ENCODE measurements at regions not wholly inside any gene's neighbourhood (a gene's known extent, or its start where the extent isn't known, plus 50 kb on each side); places are given as distances from the start of the nearest gene placed in this dataset.

- H2AFZ ChIP-seq (ENCODE audit: control insufficient read depth, low read depth, low read length) = no peak overlapping the region
- TF ChIP-seq PRDM15 (CRISPR knock-in tag; IDR thresholded peaks at IDR 0.05) (no peak), ZNF274 (IDR thresholded peaks at IDR 0.05; ENCODE audit: insufficient read depth, insufficient read length) (no peak)
- TF ChIP-seq, protein P1, sequence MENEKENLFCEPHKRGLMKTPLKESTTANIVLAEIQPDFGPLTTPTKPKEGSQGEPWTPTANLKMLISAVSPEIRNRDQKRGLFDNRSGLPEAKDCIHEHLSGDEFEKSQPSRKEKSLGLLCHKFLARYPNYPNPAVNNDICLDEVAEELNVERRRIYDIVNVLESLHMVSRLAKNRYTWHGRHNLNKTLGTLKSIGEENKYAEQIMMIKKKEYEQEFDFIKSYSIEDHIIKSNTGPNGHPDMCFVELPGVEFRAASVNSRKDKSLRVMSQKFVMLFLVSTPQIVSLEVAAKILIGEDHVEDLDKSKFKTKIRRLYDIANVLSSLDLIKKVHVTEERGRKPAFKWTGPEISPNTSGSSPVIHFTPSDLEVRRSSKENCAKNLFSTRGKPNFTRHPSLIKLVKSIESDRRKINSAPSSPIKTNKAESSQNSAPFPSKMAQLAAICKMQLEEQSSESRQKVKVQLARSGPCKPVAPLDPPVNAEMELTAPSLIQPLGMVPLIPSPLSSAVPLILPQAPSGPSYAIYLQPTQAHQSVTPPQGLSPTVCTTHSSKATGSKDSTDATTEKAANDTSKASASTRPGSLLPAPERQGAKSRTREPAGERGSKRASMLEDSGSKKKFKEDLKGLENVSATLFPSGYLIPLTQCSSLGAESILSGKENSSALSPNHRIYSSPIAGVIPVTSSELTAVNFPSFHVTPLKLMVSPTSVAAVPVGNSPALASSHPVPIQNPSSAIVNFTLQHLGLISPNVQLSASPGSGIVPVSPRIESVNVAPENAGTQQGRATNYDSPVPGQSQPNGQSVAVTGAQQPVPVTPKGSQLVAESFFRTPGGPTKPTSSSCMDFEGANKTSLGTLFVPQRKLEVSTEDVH (IDR thresholded peaks at IDR 0.05; ENCODE audit: low read depth, partially characterized antibody) = no peak
- H3K36me3 ChIP-seq (ENCODE audit: control insufficient read depth in 2 of 2, insufficient read depth in 2 of 2, low read length in 1 of 2) = no peaks in the 10 kb centered on the region
- WGBS (ENCODE audit: insufficient coverage, insufficient replicate concordance, low lambda C conversion rate, missing lambda C conversion rate) = 19% methylated on average over 3 of the region's 3 CpGs
- no peak for FAIRE-seq
- no peaks in the 10 kb centered on the region; the same call in 2 of the 3 replicates for H3K9me3 ChIP-seq (replicated peaks; ENCODE audit: control insufficient read depth, insufficient read depth, low read length)
- ChIA-PET POLR2A (no interaction called here), RAD21 (ENCODE audit: unreplicated experiment) (no interaction called here), SMC1A (ENCODE audit: uncharacterized antibody, unreplicated experiment) (no interaction called here), CTCF (interaction anchor here (0.6 kb wide), 1 partner anchor 417 kb away, joined by 3 read pairs; no protein-coding TSS in a partner anchor)
- intact Hi-C loops (cut with micrococcal nuclease; ENCODE audit: unreplicated experiment) (no loop called here), in situ Hi-C loops (cut with MboI) (no loop called here)
- no peak overlapping the region for H3K4me3 ChIP-seq
- no peak overlapping the region for H3K4me2 ChIP-seq (ENCODE audit: control insufficient read depth, insufficient read depth)
- no peaks in the 10 kb centered on the region for H3K79me2 ChIP-seq (ENCODE audit: control insufficient read depth, insufficient read depth, low read length)
- no peak for ATAC-seq
- H3K27ac ChIP-seq (ENCODE audit: control insufficient read depth, insufficient read depth) = no peak overlapping the region
- H4K20me1 ChIP-seq (ENCODE audit: control insufficient read depth, insufficient read depth) = no peaks in the 10 kb centered on the region
- no peak overlapping the region for H3K9ac ChIP-seq (ENCODE audit: control insufficient read depth, insufficient read depth, low read length)
- H3K27me3 ChIP-seq (replicated peaks in 1 of 2; ENCODE audit: control insufficient read depth in 2 of 2, insufficient read depth in 2 of 2, low read length in 1 of 2) = peaks cover 0 to 1% of the 10 kb centered on the region in 2 experiments; a peak in 2 of 4 replicates
- no TSS peak for BruUV-seq (replicated peaks)
- no peak for DNase-seq (ENCODE audit: low read depth, low spot score)
- no peaks in the 10 kb centered on the region for H3K4me1 ChIP-seq (ENCODE audit: control insufficient read depth, insufficient read depth, low read length)
Observed at GRCh38 chr2:118750959-118751565, 96.4 kb downstream of the EN1 start.

Measured in GM12878 (cell line).